Sigmoid colon (tissue), 6 donors: ENCODE measurements at regions not wholly inside any gene's neighbourhood (a gene's known extent, or its start where the extent isn't known, plus 50 kb on each side); places are given as distances from the start of the nearest gene placed in this dataset.

Source experiments
- DNase-seq: peaks from one replicate; pipeline ENCODE4 v3.0.0-alpha.2; 2019
- H3K27ac ChIP-seq, 4 donors: fragments of 200-600 bp; sonication (generic); one replicate each; pipeline ENCODE4 v1.5.1; 2016 to 2019; ENCODE audit warnings: mild to moderate bottlenecking in 1 of 4
- H3K27me3 ChIP-seq, 3 donors: fragments of 200-600 bp; sonication (generic); one replicate each; pipeline ENCODE4 v1.5.1; 2019; ENCODE audit warnings: mild to moderate bottlenecking in 1 of 3
- H3K36me3 ChIP-seq, 4 donors: fragments of 200-600 bp; sonication (generic); one replicate each; pipeline ENCODE4 v1.5.1; 2016 to 2019
- H3K4me1 ChIP-seq, 4 donors: fragments of 200-600 bp; sonication (generic); one replicate each; pipeline ENCODE4 v1.5.1; 2017 to 2019
- H3K4me3 ChIP-seq, 4 donors: fragments of 200-600 bp; sonication (generic); one replicate each; pipeline ENCODE4 v1.5.1; 2017 to 2019; ENCODE audit warnings: mild to moderate bottlenecking in 2 of 4, moderate library complexity in 1 of 4
- H3K9me3 ChIP-seq, 4 donors: fragments of 200-600 bp in 3 of 4; sonication (generic) in 3 of 4; one replicate each; pipeline versions ENCODE4 v1.5.1 to v1.6.1; 2013 to 2019
- EP300 ChIP-seq, 4 donors: sonication (generic); formaldehyde crosslinking; IDR thresholded peaks; one replicate each; pipeline ENCODE4 v1.6.1; 2017; ENCODE audit warnings: antibody characterized with exemption in 4 of 4
- POLR2A ChIP-seq, 2 donors: fragments of 450-650 bp; IDR thresholded peaks; one replicate each; pipeline ENCODE4 v1.6.1; 2016; ENCODE audit warnings: antibody characterized with exemption in 2 of 2, mild to moderate bottlenecking in 2 of 2, moderate library complexity in 2 of 2
- POLR2AphosphoS5 ChIP-seq, 4 donors: sonication (generic); formaldehyde crosslinking; IDR thresholded peaks; one replicate each; pipeline ENCODE4 v1.6.1; 2017; ENCODE audit warnings: antibody characterized with exemption in 4 of 4
- WGBS, 2 donors: extraction: QIAGEN DNeasy Blood & Tissue Kit; methylation state at CpG; one replicate each; pipeline ENCODE4 v1.1.7; 2013; 5-methylcytosine and 5-hydroxymethylcytosine counted together
- intact Hi-C: fragments of 100-400 bp; cut with DNase I; formaldehyde crosslinking; loops from one replicate; pipeline ENCODE4 v1.15.1; 2023
- TF ChIP-seq, protein P1 (sequence below), 4 experiments: fragments of 450-650 bp in 3 of 4; fragments of 200-600 bp in 1 of 4; IDR thresholded peaks; one replicate each; pipeline ENCODE4 v1.5.1; 2016 to 2019; ENCODE audit warnings: antibody characterized with exemption in 4 of 4, mild to moderate bottlenecking in 3 of 4, moderate library complexity in 2 of 4
- donor health status: healthy with polysubstance abuse.
- donor health status: healthy.

GRCh38 chr10:53726921-53727320 lies 954.3 kb upstream of the MBL2 start:
- Histone ChIP-seq H3K27ac (no peak overlapping the region), H3K4me1 (no peaks in the 10 kb centered on the region), H3K27me3 (no peaks in the 10 kb centered on the region), H3K9me3 (no peaks in the 10 kb centered on the region), H3K36me3 (no peaks in the 10 kb centered on the region), H3K4me3 (no peak overlapping the region)
- DNase-seq, result no peak
- no peak for TF ChIP-seq POLR2A (IDR thresholded peaks at IDR 0.05)
- no peak for TF ChIP-seq POLR2AphosphoS5 (IDR thresholded peaks at IDR 0.05)
- TF ChIP-seq, protein P1, sequence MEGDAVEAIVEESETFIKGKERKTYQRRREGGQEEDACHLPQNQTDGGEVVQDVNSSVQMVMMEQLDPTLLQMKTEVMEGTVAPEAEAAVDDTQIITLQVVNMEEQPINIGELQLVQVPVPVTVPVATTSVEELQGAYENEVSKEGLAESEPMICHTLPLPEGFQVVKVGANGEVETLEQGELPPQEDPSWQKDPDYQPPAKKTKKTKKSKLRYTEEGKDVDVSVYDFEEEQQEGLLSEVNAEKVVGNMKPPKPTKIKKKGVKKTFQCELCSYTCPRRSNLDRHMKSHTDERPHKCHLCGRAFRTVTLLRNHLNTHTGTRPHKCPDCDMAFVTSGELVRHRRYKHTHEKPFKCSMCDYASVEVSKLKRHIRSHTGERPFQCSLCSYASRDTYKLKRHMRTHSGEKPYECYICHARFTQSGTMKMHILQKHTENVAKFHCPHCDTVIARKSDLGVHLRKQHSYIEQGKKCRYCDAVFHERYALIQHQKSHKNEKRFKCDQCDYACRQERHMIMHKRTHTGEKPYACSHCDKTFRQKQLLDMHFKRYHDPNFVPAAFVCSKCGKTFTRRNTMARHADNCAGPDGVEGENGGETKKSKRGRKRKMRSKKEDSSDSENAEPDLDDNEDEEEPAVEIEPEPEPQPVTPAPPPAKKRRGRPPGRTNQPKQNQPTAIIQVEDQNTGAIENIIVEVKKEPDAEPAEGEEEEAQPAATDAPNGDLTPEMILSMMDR (IDR thresholded peaks at IDR 0.05), result no peak
- no peak for TF ChIP-seq EP300 (IDR thresholded peaks at IDR 0.05)
- WGBS, 2 donors, result 90 to 94% methylated on average over 7 of the region's 7 CpGs
- intact Hi-C loops, result no loop called here

DNA sequence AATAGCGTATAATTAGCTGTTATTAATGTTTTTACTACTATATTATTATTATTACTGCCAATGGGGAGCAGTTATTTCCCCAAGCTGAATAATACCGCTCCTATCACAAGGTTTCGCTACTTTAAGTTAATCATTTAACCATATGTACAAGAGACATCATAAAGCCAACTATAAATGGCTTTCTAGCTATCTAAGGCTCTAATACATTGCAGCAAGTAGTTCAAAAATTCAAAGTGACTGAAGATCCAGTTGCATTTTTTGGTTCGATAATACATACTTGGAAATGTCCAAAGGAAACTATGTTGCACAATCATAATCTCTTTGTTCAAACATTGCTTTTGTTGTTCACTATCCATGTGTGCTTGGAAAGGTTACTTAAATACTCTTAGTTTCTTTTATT lies 952.0 kb upstream of the MBL2 start:
- Histone ChIP-seq H3K27me3 (no peaks in the 10 kb centered on the region), H3K36me3 (no peaks in the 10 kb centered on the region), H3K9me3 (no peaks in the 10 kb centered on the region), H3K4me1 (no peaks in the 10 kb centered on the region), H3K27ac (no peak overlapping the region), H3K4me3 (no peak overlapping the region)
- WGBS, 2 donors, result 43 to 84% methylated on average over 4 of the region's 4 CpGs
- intact Hi-C loops, result no loop called here
- no peak for TF ChIP-seq EP300 (IDR thresholded peaks at IDR 0.05)
- no peak for TF ChIP-seq POLR2A (IDR thresholded peaks at IDR 0.05)
- TF ChIP-seq, protein P1 (IDR thresholded peaks at IDR 0.05), result no peak
- TF ChIP-seq POLR2AphosphoS5 (IDR thresholded peaks at IDR 0.05), result no peak
- no peak for DNase-seq

- intact Hi-C loops, result no loop called here
- Histone ChIP-seq H3K27ac (no peak overlapping the region), H3K4me3 (no peak overlapping the region), H3K4me1 (no peaks in the 10 kb centered on the region), H3K27me3 (no peaks in the 10 kb centered on the region), H3K9me3 (no peaks in the 10 kb centered on the region), H3K36me3 (no peaks in the 10 kb centered on the region)
- TF ChIP-seq POLR2A (IDR thresholded peaks at IDR 0.05) (no peak), EP300 (IDR thresholded peaks at IDR 0.05) (no peak), POLR2AphosphoS5 (IDR thresholded peaks at IDR 0.05) (no peak)
- TF ChIP-seq, protein P1 (IDR thresholded peaks at IDR 0.05), result no peak
- no peak for DNase-seq
- 78 to 91% methylated on average over 1 of the region's 1 CpG for WGBS, 2 donors
Observed at GRCh38 chr10:53719658-53720057, 947.1 kb upstream of the MBL2 start.

DNA sequence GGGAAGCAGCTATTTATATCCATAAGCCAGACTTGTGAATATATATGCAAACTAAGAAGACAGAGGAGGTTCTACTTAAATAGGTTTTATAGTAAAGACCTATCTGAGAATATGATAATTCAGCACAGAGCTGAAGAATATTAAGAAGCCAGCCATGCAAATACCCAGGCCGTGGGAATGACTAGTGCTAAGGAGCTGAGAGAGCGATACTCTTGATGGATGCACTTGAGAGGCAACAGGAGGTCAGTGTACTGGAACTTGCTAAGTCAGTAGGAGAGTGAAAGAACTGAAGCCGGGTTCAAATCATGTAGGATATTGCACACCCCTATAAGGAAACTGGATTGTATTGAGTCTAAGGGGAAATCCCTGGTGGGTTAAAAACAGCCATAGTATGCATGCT lies 943.6 kb upstream of the MBL2 start:
- no peaks in the 10 kb centered on the region for H3K9me3 ChIP-seq
- no peaks in the 10 kb centered on the region for H3K36me3 ChIP-seq
- H3K27me3 ChIP-seq, result no peaks in the 10 kb centered on the region
- intact Hi-C loops, result no loop called here
- no peak overlapping the region for H3K27ac ChIP-seq
- H3K4me1 ChIP-seq, result no peaks in the 10 kb centered on the region
- WGBS, 2 donors, result 83 to 87% methylated on average over 3 of the region's 3 CpGs
- TF ChIP-seq, protein P1 (IDR thresholded peaks at IDR 0.05), result no peak
- TF ChIP-seq EP300 (IDR thresholded peaks at IDR 0.05) (no peak), POLR2AphosphoS5 (IDR thresholded peaks at IDR 0.05) (no peak), POLR2A (IDR thresholded peaks at IDR 0.05) (no peak)
- no peak overlapping the region for H3K4me3 ChIP-seq
- no peak for DNase-seq

- H3K27ac ChIP-seq, result no peak overlapping the region
- H3K9me3 ChIP-seq, result no peaks in the 10 kb centered on the region
- intact Hi-C loops, result no loop called here
- H3K27me3 ChIP-seq, result no peaks in the 10 kb centered on the region
- DNase-seq, result no peak
- no peaks in the 10 kb centered on the region for H3K4me1 ChIP-seq
- no peaks in the 10 kb centered on the region for H3K36me3 ChIP-seq
- H3K4me3 ChIP-seq, result no peak overlapping the region
- TF ChIP-seq, protein P1 (IDR thresholded peaks at IDR 0.05), result no peak
- TF ChIP-seq POLR2A (IDR thresholded peaks at IDR 0.05) (no peak), POLR2AphosphoS5 (IDR thresholded peaks at IDR 0.05) (no peak), EP300 (IDR thresholded peaks at IDR 0.05) (no peak)
Observed at GRCh38 chr10:53713431-53713830, 940.8 kb upstream of the MBL2 start.
